Adipocyte (in vitro differentiated cells): ENCODE measurements at regions not wholly inside any gene's neighbourhood (a gene's known extent, or its start where the extent isn't known, plus 50 kb on each side); places are given as distances from the start of the nearest gene placed in this dataset.

ENCODE experiments used
- DNase-seq: peaks from one replicate; pipeline ENCODE4 v3.0.0-alpha.2; 2015; ENCODE audit warnings: low read depth
- H3K27me3 ChIP-seq: replicated peaks from 2 replicates; pipeline ENCODE4 v1.7.0; 2013; ENCODE audit warnings: mild to moderate bottlenecking, low read length, moderate library complexity; ENCODE audit not compliant: control insufficient read depth, insufficient read depth
- H3K36me3 ChIP-seq: 2 replicates; pipeline ENCODE4 v1.7.0; 2013; ENCODE audit warnings: low read length, mild to moderate bottlenecking, moderate library complexity; ENCODE audit not compliant: control insufficient read depth, insufficient read depth, severe bottlenecking
- H3K4me1 ChIP-seq: 2 replicates; pipeline ENCODE4 v1.7.0; 2013; ENCODE audit warnings: mild to moderate bottlenecking, low read length, moderate library complexity; ENCODE audit not compliant: control insufficient read depth, insufficient read depth
- H3K4me3 ChIP-seq: 2 replicates; pipeline ENCODE4 v1.7.0; 2013; ENCODE audit warnings: mild to moderate bottlenecking, low read length, moderate library complexity
- H3K9ac ChIP-seq: 2 replicates; pipeline ENCODE4 v1.7.0; 2013; ENCODE audit warnings: mild to moderate bottlenecking, low read length, moderate library complexity
- H3K9me3 ChIP-seq: 2 replicates; pipeline ENCODE4 v1.7.0; 2013; ENCODE audit warnings: mild to moderate bottlenecking, low read length, moderate library complexity; ENCODE audit not compliant: control insufficient read depth

- H3K9me3 ChIP-seq: no peaks in the 10 kb centered on the region
- H3K27me3 ChIP-seq: no peaks in the 10 kb centered on the region
- no peak for DNase-seq
- no peak overlapping the region for H3K9ac ChIP-seq
- no peaks in the 10 kb centered on the region for H3K36me3 ChIP-seq
- no peaks in the 10 kb centered on the region for H3K4me1 ChIP-seq
- H3K4me3 ChIP-seq: no peak overlapping the region
These were observed 222.7 kb upstream of the SOX5 start for GRCh38 chr12:24172031-24172772.

GRCh38 chr12:24155042-24155441 lies 205.6 kb upstream of the SOX5 start:
- H3K9me3 ChIP-seq: no peaks in the 10 kb centered on the region

GRCh38 chr12:24153079-24153478 lies 203.6 kb upstream of the SOX5 start:
- no peak for DNase-seq
- H3K36me3 ChIP-seq: no peaks in the 10 kb centered on the region
- H3K27me3 ChIP-seq: no peaks in the 10 kb centered on the region
- no peaks in the 10 kb centered on the region for H3K4me1 ChIP-seq
- H3K9ac ChIP-seq: no peak overlapping the region
- H3K9me3 ChIP-seq: no peaks in the 10 kb centered on the region
- no peak overlapping the region for H3K4me3 ChIP-seq

More at GRCh38 chr12:24155042-24155441, 205.6 kb upstream of the SOX5 start:
- H3K4me3 ChIP-seq: no peak overlapping the region
- no peak for DNase-seq
- H3K27me3 ChIP-seq: no peaks in the 10 kb centered on the region
- H3K9ac ChIP-seq: no peak overlapping the region
- no peaks in the 10 kb centered on the region for H3K4me1 ChIP-seq
- H3K36me3 ChIP-seq: no peaks in the 10 kb centered on the region

- Histone ChIP-seq H3K36me3 (no peaks in the 10 kb centered on the region), H3K4me3 (no peak overlapping the region), H3K27me3 (no peaks in the 10 kb centered on the region), H3K9me3 (no peaks in the 10 kb centered on the region), H3K4me1 (no peaks in the 10 kb centered on the region), H3K9ac (no peak overlapping the region)
- DNase-seq: no peak
These were observed 202.8 kb upstream of the SOX5 start for GRCh38 chr12:24152270-24152669.

- H3K4me3 ChIP-seq: no peak overlapping the region
- H3K9ac ChIP-seq: no peak overlapping the region
- H3K27me3 ChIP-seq: no peaks in the 10 kb centered on the region
- H3K4me1 ChIP-seq: no peaks in the 10 kb centered on the region
- H3K9me3 ChIP-seq: peaks cover 14% of the 10 kb centered on the region
- no peaks in the 10 kb centered on the region for H3K36me3 ChIP-seq
- DNase-seq: no peak
These were observed 194.5 kb upstream of the SOX5 start for GRCh38 chr12:24143928-24144327.

GRCh38 chr12:24139035-24139434 lies 189.6 kb upstream of the SOX5 start:
- Histone ChIP-seq H3K9ac (no peak overlapping the region), H3K4me1 (no peaks in the 10 kb centered on the region)

GRCh38 chr12:24138041-24138440 lies 188.6 kb upstream of the SOX5 start:
- no peak for DNase-seq
- no peak overlapping the region for H3K4me3 ChIP-seq
- H3K27me3 ChIP-seq: no peaks in the 10 kb centered on the region
- no peak overlapping the region for H3K9ac ChIP-seq
- H3K4me1 ChIP-seq: no peaks in the 10 kb centered on the region
- H3K9me3 ChIP-seq: peaks cover 2% of the 10 kb centered on the region
- H3K36me3 ChIP-seq: no peaks in the 10 kb centered on the region

More at GRCh38 chr12:24139035-24139434, 189.6 kb upstream of the SOX5 start:
- DNase-seq: no peak
- H3K9me3 ChIP-seq: peaks cover 12% of the 10 kb centered on the region
- H3K36me3 ChIP-seq: no peaks in the 10 kb centered on the region
- H3K4me3 ChIP-seq: no peak overlapping the region
- no peaks in the 10 kb centered on the region for H3K27me3 ChIP-seq

- H3K4me1 ChIP-seq: no peaks in the 10 kb centered on the region
- H3K9me3 ChIP-seq: no peaks in the 10 kb centered on the region
- no peaks in the 10 kb centered on the region for H3K36me3 ChIP-seq
- H3K9ac ChIP-seq: no peak overlapping the region
- no peaks in the 10 kb centered on the region for H3K27me3 ChIP-seq
- H3K4me3 ChIP-seq: no peak overlapping the region
- no peak for DNase-seq
These were observed 185.8 kb upstream of the SOX5 start for GRCh38 chr12:24135158-24135850.

- Histone ChIP-seq H3K4me3 (no peak overlapping the region), H3K9me3 (no peaks in the 10 kb centered on the region), H3K4me1 (no peaks in the 10 kb centered on the region), H3K9ac (no peak overlapping the region), H3K27me3 (no peaks in the 10 kb centered on the region), H3K36me3 (no peaks in the 10 kb centered on the region)
- DNase-seq: no peak
These were observed 184.6 kb upstream of the SOX5 start for GRCh38 chr12:24134092-24134491.

- no peaks in the 10 kb centered on the region for H3K4me1 ChIP-seq
- H3K9me3 ChIP-seq: no peaks in the 10 kb centered on the region
- H3K4me3 ChIP-seq: no peak overlapping the region
- H3K36me3 ChIP-seq: no peaks in the 10 kb centered on the region
- H3K27me3 ChIP-seq: no peaks in the 10 kb centered on the region
- no peak overlapping the region for H3K9ac ChIP-seq
- DNase-seq: no peak
These were observed 183.9 kb upstream of the SOX5 start for GRCh38 chr12:24133384-24133783.

GRCh38 chr12:24127919-24128721 lies 178.7 kb upstream of the SOX5 start:
- H3K9me3 ChIP-seq: no peaks in the 10 kb centered on the region
- no peak overlapping the region for H3K4me3 ChIP-seq
- H3K4me1 ChIP-seq: no peaks in the 10 kb centered on the region
- no peaks in the 10 kb centered on the region for H3K36me3 ChIP-seq
- no peak overlapping the region for H3K9ac ChIP-seq
- no peak for DNase-seq
- H3K27me3 ChIP-seq: no peaks in the 10 kb centered on the region
